ENCODE measurements at regions not wholly inside any gene's neighbourhood (a gene's known extent, or its start where the extent isn't known, plus 50 kb on each side); places are given as distances from the start of the nearest gene placed in this dataset.

DNA sequence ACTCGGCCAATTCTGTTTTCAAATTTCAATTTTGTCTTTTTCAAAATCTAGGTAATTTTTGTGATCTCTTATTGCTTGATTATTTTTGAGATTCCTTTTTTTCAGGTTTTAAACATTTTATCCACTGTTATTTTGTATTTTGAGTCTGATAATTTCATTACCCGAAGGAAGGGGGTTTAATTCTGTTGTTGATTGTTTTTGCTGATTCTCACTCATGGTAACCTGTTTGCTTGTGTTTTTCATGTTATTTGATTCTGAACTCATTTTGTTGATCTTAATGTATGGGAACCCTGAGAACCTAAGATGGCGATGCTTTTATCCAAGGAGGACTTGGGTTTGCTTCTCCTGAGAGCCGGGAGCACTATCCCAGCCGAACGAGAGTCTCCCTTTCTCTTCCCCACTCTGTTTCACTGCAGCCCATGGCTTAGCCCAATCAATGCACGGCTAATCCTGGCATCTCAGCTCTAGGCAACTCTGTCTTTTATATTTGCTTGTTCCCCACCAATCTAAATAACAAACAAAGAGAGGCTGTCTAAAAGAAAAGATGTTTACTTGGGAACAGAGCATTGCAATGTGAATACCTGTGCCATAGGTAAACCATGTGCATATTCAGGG is 73.2 kb upstream of the ZCCHC2 start:
- Histone ChIP-seq H3K9me3 (ENCODE audit: insufficient read depth in 2 of 2, low read depth in 1 of 2, low read length in 1 of 2) (no peaks in the 10 kb centered on the region), H4K5ac (ENCODE audit: insufficient read length, low read depth, low read length) (no peak overlapping the region), H4K91ac (replicated peaks; ENCODE audit: insufficient read length, low read length) (no peak overlapping the region), H3K18ac (ENCODE audit: extremely low read depth, low read length) (0 out of 2 replicates have a peak overlapping the region, but pooled peaks have one; percentile 19), H3K79me2 (ENCODE audit: control insufficient read depth in 1 of 2, insufficient read depth in 2 of 2, low read length in 2 of 2) (no peaks in the 10 kb centered on the region), H3K23ac (ENCODE audit: insufficient read length) (no peak overlapping the region), H3K56ac (replicated peaks; ENCODE audit: insufficient read length, low read depth, low read length) (no peak overlapping the region), H2AFZ (ENCODE audit: low read length) (no peak overlapping the region), H2BK120ac (replicated peaks; ENCODE audit: low read depth, low read length) (no peak overlapping the region), H2BK12ac (ENCODE audit: low read depth, low read length) (no peak overlapping the region), H3K23me2 (ENCODE audit: low read depth, low read length) (no peaks in the 10 kb centered on the region), H2AK5ac (ENCODE audit: low read depth, low read length) (no peak overlapping the region), H4K8ac (ENCODE audit: extremely low read depth, insufficient read depth, low read length) (no peak overlapping the region), H3K14ac (ENCODE audit: insufficient read length) (no peak overlapping the region), H3K4ac (replicated peaks; ENCODE audit: insufficient read length, low read depth, low read length) (no peak overlapping the region), H2BK15ac (ENCODE audit: low read length) (no peak overlapping the region), H2BK20ac (ENCODE audit: low read length) (no peak overlapping the region), H3K79me1 (ENCODE audit: low read depth, low read length) (no peaks in the 10 kb centered on the region), H3K4me2 (ENCODE audit: insufficient read depth in 1 of 2, low read depth in 2 of 2, low read length in 2 of 2) (no peak overlapping the region), H4K20me1 (replicated peaks in 1 of 2; ENCODE audit: control insufficient read depth in 1 of 2, insufficient read depth in 2 of 2, low read length in 2 of 2) (no peaks in the 10 kb centered on the region), H3K4me1 (replicated peaks in 1 of 4; ENCODE audit: control insufficient read depth in 3 of 4, insufficient read depth in 4 of 4, low read length in 3 of 4) (peaks cover 0 to 6% (median 0%) of the 10 kb centered on the region in 4 experiments; a peak in 2 of 7 replicates), H3K9ac (replicated peaks in 1 of 4; ENCODE audit: extremely low read depth in 1 of 4, low read depth in 3 of 4, low read length in 3 of 4) (no peak overlapping the region), H3K4me3 (ENCODE audit: extremely low read depth in 1 of 4, insufficient read depth in 2 of 4, low read depth in 3 of 4, low read length in 4 of 4) (no peak overlapping the region), H3K27me3 (replicated peaks in 1 of 4; ENCODE audit: control insufficient read depth in 3 of 4, extremely low read depth in 1 of 4, insufficient read depth in 3 of 4, low read length in 3 of 4) (no peaks in the 10 kb centered on the region; a peak in 1 of 7 replicates), H3K36me3 (ENCODE audit: control insufficient read depth in 2 of 4, insufficient read depth in 4 of 4, low read length in 3 of 4) (no peaks in the 10 kb centered on the region), H3K27ac (ENCODE audit: low read depth, low read length) (no peak overlapping the region), H2BK5ac (ENCODE audit: low read depth, low read length) (no peak overlapping the region)
- FAIRE-seq (no peak), DNase-seq (ENCODE audit: low read depth in 1 of 2, low spot score in 2 of 2) (no peak)
- WGBS, 2 experiments (ENCODE audit: extremely low coverage in 1 of 2, insufficient coverage in 1 of 2, insufficient read length in 1 of 2, insufficient replicate concordance in 2 of 2, low coverage in 1 of 2, low lambda C conversion rate in 2 of 2, missing lambda C conversion rate in 1 of 2) = 93% methylated on average over 7 of the region's 7 CpGs; no CpG with 5 or more reads in 1 of the 2 experiments
- ChIA-PET POLR2A (ENCODE audit: partially characterized antibody) (no interaction called here), CTCF (ENCODE audit: partially characterized antibody) (interaction anchor here (0.6 to 1.8 kb wide), 3 partner anchors 13 to 90 kb away, joined by 5 to 9 read pairs (median 6); no protein-coding TSS in a partner anchor)
- TF ChIP-seq CEBPB (IDR thresholded peaks at IDR 0.05; ENCODE audit: low read depth, low read length) = no peak
- no peak for TF ChIP-seq JUN (IDR thresholded peaks at IDR 0.05; ENCODE audit: low read depth, low read length)
- TF ChIP-seq, protein P1, sequence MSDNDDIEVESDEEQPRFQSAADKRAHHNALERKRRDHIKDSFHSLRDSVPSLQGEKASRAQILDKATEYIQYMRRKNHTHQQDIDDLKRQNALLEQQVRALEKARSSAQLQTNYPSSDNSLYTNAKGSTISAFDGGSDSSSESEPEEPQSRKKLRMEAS (IDR thresholded peaks at IDR 0.05) = no peak
- no peak for TF ChIP-seq JUND (IDR thresholded peaks at IDR 0.05; ENCODE audit: low read length)
- TF ChIP-seq GTF2F1 (IDR thresholded peaks at IDR 0.05; ENCODE audit: borderline replicate concordance, low read depth, low read length) = no peak
- TF ChIP-seq, protein P2, sequence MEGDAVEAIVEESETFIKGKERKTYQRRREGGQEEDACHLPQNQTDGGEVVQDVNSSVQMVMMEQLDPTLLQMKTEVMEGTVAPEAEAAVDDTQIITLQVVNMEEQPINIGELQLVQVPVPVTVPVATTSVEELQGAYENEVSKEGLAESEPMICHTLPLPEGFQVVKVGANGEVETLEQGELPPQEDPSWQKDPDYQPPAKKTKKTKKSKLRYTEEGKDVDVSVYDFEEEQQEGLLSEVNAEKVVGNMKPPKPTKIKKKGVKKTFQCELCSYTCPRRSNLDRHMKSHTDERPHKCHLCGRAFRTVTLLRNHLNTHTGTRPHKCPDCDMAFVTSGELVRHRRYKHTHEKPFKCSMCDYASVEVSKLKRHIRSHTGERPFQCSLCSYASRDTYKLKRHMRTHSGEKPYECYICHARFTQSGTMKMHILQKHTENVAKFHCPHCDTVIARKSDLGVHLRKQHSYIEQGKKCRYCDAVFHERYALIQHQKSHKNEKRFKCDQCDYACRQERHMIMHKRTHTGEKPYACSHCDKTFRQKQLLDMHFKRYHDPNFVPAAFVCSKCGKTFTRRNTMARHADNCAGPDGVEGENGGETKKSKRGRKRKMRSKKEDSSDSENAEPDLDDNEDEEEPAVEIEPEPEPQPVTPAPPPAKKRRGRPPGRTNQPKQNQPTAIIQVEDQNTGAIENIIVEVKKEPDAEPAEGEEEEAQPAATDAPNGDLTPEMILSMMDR (IDR thresholded peaks at IDR 0.05; ENCODE audit: control extremely low read depth in 1 of 3, insufficient read depth in 1 of 3, low read depth in 1 of 3, low read length in 3 of 3) = no peak
- TF ChIP-seq SUZ12 (IDR thresholded peaks at IDR 0.05; ENCODE audit: low read length) = no peak
- TF ChIP-seq, protein P3, sequence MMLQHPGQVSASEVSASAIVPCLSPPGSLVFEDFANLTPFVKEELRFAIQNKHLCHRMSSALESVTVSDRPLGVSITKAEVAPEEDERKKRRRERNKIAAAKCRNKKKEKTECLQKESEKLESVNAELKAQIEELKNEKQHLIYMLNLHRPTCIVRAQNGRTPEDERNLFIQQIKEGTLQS (IDR thresholded peaks at IDR 0.05; ENCODE audit: insufficient read depth, low read depth, low read length) = no peak
- TF ChIP-seq, protein P4, sequence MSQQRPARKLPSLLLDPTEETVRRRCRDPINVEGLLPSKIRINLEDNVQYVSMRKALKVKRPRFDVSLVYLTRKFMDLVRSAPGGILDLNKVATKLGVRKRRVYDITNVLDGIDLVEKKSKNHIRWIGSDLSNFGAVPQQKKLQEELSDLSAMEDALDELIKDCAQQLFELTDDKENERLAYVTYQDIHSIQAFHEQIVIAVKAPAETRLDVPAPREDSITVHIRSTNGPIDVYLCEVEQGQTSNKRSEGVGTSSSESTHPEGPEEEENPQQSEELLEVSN (IDR thresholded peaks at IDR 0.05) = no peak
- TF ChIP-seq TBP (IDR thresholded peaks at IDR 0.05; ENCODE audit: low read depth, low read length) = no peak
